Mesendoderm (in vitro differentiated cells): ENCODE measurements at regions not wholly inside any gene's neighbourhood (a gene's known extent, or its start where the extent isn't known, plus 50 kb on each side); places are given as distances from the start of the nearest gene placed in this dataset.
A peak's percentile ranks its signal among the peaks of the same experiment; 100 is the strongest.

Experiments used
- DNase-seq: peaks from one replicate; pipeline ENCODE4 v3.0.0; 2013
- H2AK5ac ChIP-seq: 2 replicates; pipeline ENCODE4 v1.6.1; 2013; ENCODE audit warnings: low read length, inconsistent platforms
- H2BK120ac ChIP-seq: 2 replicates; pipeline ENCODE4 v1.6.1; 2013; ENCODE audit warnings: low read depth, mild to moderate bottlenecking, low read length, moderate library complexity, mixed read lengths
- H2BK15ac ChIP-seq: replicated peaks from 2 replicates; pipeline ENCODE4 v1.6.1; 2013; ENCODE audit warnings: low read depth, mild to moderate bottlenecking, moderate library complexity
- H2BK5ac ChIP-seq: 2 replicates; pipeline ENCODE4 v1.6.1; 2013; ENCODE audit warnings: low read length, inconsistent platforms
- H3K18ac ChIP-seq: 2 replicates; pipeline ENCODE4 v1.6.1; 2013; ENCODE audit warnings: mild to moderate bottlenecking, low read length, mixed read lengths
- H3K23ac ChIP-seq: one replicate; pipeline ENCODE4 v1.6.1; 2013; ENCODE audit warnings: low read length
- H3K27ac ChIP-seq: 2 replicates; pipeline ENCODE4 v1.5.1; 2013; ENCODE audit warnings: low read depth, mild to moderate bottlenecking, inconsistent platforms, low read length, moderate library complexity
- H3K27me3 ChIP-seq: 2 replicates; pipeline ENCODE4 v1.6.1; 2013; ENCODE audit warnings: low read length, control low read depth, mild to moderate bottlenecking, inconsistent platforms; ENCODE audit not compliant: insufficient read depth, poor library complexity
- H3K36me3 ChIP-seq: 2 replicates; pipeline ENCODE4 v1.6.1; 2013; ENCODE audit warnings: low read length, inconsistent platforms; ENCODE audit not compliant: control insufficient read depth, insufficient read depth
- H3K4ac ChIP-seq: one replicate; pipeline ENCODE4 v1.6.1; 2013; ENCODE audit warnings: low read depth, mild to moderate bottlenecking, low read length, moderate library complexity
- H3K4me1 ChIP-seq: 2 replicates; pipeline ENCODE4 v1.6.1; 2013; ENCODE audit warnings: low read depth, low read length, inconsistent platforms; ENCODE audit not compliant: control insufficient read depth
- H3K4me2 ChIP-seq: 2 replicates; pipeline ENCODE4 v1.6.1; 2013; ENCODE audit warnings: low read length
- H3K4me3 ChIP-seq: 2 replicates; pipeline ENCODE4 v1.5.1; 2013; ENCODE audit warnings: mild to moderate bottlenecking, low read length
- H3K56ac ChIP-seq: one replicate; pipeline ENCODE4 v1.6.1; 2013; ENCODE audit warnings: low read length
- H3K79me1 ChIP-seq: 2 replicates; pipeline ENCODE4 v1.6.1; 2013; ENCODE audit warnings: low read length, inconsistent platforms
- H3K79me2 ChIP-seq: 2 replicates; pipeline ENCODE4 v1.6.1; 2013; ENCODE audit warnings: mild to moderate bottlenecking, low read length; ENCODE audit not compliant: control insufficient read depth, insufficient read depth
- H3K9ac ChIP-seq: 2 replicates; pipeline ENCODE4 v1.6.1; 2013; ENCODE audit warnings: low read length, inconsistent platforms
- H4K5ac ChIP-seq: one replicate; pipeline ENCODE4 v1.6.1; 2013; ENCODE audit warnings: low read length
- H4K8ac ChIP-seq: one replicate; pipeline ENCODE4 v1.6.1; 2013; ENCODE audit warnings: low read depth, mild to moderate bottlenecking, control low read depth, low read length, moderate library complexity
- WGBS: extraction: QIAGEN DNeasy Blood & Tissue Kit; methylation state at CpG from one replicate; pipeline ENCODE4 v1.1.7; 2013; ENCODE audit warnings: low lambda C conversion rate, missing lambda C conversion rate; ENCODE audit not compliant: insufficient coverage; ENCODE audit errors: extremely low coverage; 5-methylcytosine and 5-hydroxymethylcytosine counted together

DNA sequence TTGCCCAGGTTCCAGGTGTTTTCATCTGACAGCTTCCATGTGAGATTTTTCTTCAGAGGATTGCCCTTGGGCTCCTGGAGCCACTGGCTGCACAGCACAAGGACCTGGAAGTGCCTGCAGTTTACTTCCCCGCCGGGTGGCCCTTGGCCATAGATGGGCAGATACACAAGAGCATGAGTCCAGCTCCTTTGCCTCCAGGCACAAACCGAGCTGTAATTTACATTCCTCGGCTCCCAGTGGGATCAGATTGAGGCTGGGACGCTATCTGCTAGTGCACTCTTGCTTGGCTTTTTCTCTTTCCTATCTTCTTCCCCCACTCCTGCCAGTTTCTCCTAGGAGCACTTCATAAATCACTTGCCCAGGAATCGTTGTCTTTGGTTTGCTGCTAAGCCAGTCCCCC is 85.4 kb upstream of the RALY start:
- no peaks in the 10 kb centered on the region for H3K79me2 ChIP-seq
- H3K27ac ChIP-seq = no peak overlapping the region
- no CpG with 5 or more reads among the region's 6 CpGs for WGBS
- H4K5ac ChIP-seq = no peak overlapping the region
- no peak overlapping the region for H2AK5ac ChIP-seq
- H3K36me3 ChIP-seq = no peaks in the 10 kb centered on the region
- H3K56ac ChIP-seq = no peak overlapping the region
- H3K27me3 ChIP-seq = no peaks in the 10 kb centered on the region
- peaks cover 8% of the 10 kb centered on the region for H3K4me1 ChIP-seq
- H3K79me1 ChIP-seq = no peaks in the 10 kb centered on the region
- no peak overlapping the region for H2BK15ac ChIP-seq
- H2BK120ac ChIP-seq = no peak overlapping the region
- H3K18ac ChIP-seq = no peak overlapping the region
- no peak overlapping the region for H3K4me3 ChIP-seq
- DNase-seq = peak; percentile 79
- H2BK5ac ChIP-seq = no peak overlapping the region
- no peak overlapping the region for H3K23ac ChIP-seq
- no peak overlapping the region for H4K8ac ChIP-seq
- H3K9ac ChIP-seq = no peak overlapping the region
- H3K4ac ChIP-seq = no peak overlapping the region
- H3K4me2 ChIP-seq = no peak overlapping the region

DNA sequence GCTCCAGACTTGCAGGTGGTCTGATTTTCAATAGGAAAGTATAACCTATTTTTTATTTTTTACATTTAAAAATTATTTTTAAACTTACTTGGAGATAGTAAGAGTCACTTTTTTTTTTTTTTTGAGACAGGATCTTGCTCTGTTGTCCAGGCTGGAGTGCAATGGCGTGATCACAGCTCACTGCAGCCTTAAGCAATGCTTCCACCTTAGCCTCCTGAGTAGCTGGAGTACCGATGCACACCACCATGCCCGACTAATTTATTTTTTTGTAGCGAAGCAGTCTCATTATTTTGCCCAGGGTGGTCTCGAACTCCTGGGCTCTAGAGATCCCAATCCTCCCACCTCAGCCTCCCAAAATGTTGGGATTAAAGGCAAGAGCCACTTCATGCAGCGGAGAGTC is 84.8 kb upstream of the RALY start:
- Histone ChIP-seq H3K4me3 (no peak overlapping the region), H3K4ac (no peak overlapping the region), H2AK5ac (no peak overlapping the region), H3K27me3 (no peaks in the 10 kb centered on the region), H3K36me3 (no peaks in the 10 kb centered on the region), H3K4me1 (peaks cover 8% of the 10 kb centered on the region), H3K79me1 (no peaks in the 10 kb centered on the region), H3K79me2 (no peaks in the 10 kb centered on the region), H3K9ac (no peak overlapping the region), H2BK15ac (no peak overlapping the region), H4K8ac (no peak overlapping the region), H3K27ac (no peak overlapping the region), H3K18ac (no peak overlapping the region), H2BK5ac (no peak overlapping the region), H3K4me2 (no peak overlapping the region), H3K23ac (no peak overlapping the region), H3K56ac (no peak overlapping the region), H2BK120ac (no peak overlapping the region), H4K5ac (no peak overlapping the region)
- WGBS = no CpG with 5 or more reads among the region's 6 CpGs
- DNase-seq = no peak

DNA sequence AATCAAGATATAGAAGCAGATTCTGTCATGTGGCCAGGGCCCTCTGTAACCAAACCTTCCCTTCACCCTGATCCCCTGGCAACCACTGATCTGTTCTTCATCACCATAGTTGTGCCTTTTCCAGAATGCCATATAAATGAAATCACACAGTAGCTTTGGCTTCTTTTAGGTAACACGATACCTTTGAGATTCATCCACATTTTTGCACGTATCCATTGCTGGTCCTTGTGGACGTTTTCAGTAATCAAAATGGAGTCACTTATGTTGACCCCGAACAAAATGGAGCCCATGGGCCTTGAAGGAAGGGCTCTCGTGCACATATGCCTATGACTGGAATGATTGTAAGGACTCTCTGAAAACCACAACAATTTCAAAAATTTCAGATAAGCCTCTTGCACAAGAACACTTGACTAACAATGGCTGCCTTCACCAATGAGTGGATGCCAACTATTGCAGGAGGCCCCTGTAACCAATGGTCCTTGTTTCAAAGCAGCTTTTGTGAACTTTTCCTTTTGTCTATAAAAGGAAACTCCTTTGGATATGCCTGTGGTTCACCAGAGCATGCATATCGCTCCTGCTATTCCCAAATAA is 84.3 kb upstream of the RALY start:
- Histone ChIP-seq H3K4ac (no peak overlapping the region), H2AK5ac (no peak overlapping the region), H3K27me3 (no peaks in the 10 kb centered on the region), H3K18ac (no peak overlapping the region), H3K9ac (no peak overlapping the region), H3K4me2 (no peak overlapping the region), H2BK5ac (no peak overlapping the region), H3K56ac (no peak overlapping the region), H2BK15ac (no peak overlapping the region), H3K36me3 (no peaks in the 10 kb centered on the region), H3K4me1 (peaks cover 8% of the 10 kb centered on the region), H2BK120ac (no peak overlapping the region), H3K27ac (no peak overlapping the region), H4K5ac (no peak overlapping the region), H4K8ac (no peak overlapping the region), H3K23ac (no peak overlapping the region), H3K4me3 (no peak overlapping the region), H3K79me2 (no peaks in the 10 kb centered on the region), H3K79me1 (no peaks in the 10 kb centered on the region)
- DNase-seq = peak; percentile 71
- WGBS = no CpG with 5 or more reads among the region's 6 CpGs

DNA sequence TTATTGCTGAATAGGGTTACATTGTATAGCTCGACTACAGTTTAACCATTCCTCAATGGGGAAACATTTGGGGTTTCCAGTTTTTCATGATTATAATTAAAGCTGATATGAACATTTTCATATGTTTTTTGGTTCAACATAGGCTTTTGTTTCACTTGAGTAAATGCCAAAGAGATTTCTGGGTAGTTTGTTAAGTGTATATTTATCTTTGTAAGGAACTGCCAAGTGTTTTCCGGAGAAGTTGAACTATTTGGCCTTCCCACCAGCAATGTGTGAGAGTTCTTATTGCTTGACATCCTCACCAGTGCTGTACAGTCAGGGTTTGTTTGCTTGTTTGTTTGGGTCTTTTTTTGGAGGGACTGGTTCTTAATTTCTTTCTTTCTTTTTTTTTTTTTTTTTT is 83.7 kb upstream of the RALY start:
- H2BK15ac ChIP-seq = no peak overlapping the region
- no peak overlapping the region for H3K27ac ChIP-seq
- no peak overlapping the region for H4K8ac ChIP-seq
- H2BK120ac ChIP-seq = no peak overlapping the region
- H3K4me2 ChIP-seq = no peak overlapping the region
- no peak overlapping the region for H2BK5ac ChIP-seq
- no peaks in the 10 kb centered on the region for H3K27me3 ChIP-seq
- no peaks in the 10 kb centered on the region for H3K36me3 ChIP-seq
- no peak overlapping the region for H3K23ac ChIP-seq
- WGBS = no CpG with 5 or more reads among the region's 2 CpGs
- H3K79me1 ChIP-seq = no peaks in the 10 kb centered on the region
- H3K56ac ChIP-seq = no peak overlapping the region
- no peaks in the 10 kb centered on the region for H3K79me2 ChIP-seq
- no peak overlapping the region for H3K18ac ChIP-seq
- H2AK5ac ChIP-seq = no peak overlapping the region
- no peak overlapping the region for H3K4ac ChIP-seq
- DNase-seq = no peak
- H3K4me3 ChIP-seq = no peak overlapping the region
- H3K9ac ChIP-seq = no peak overlapping the region
- H3K4me1 ChIP-seq = peaks cover 8% of the 10 kb centered on the region
- no peak overlapping the region for H4K5ac ChIP-seq

DNA sequence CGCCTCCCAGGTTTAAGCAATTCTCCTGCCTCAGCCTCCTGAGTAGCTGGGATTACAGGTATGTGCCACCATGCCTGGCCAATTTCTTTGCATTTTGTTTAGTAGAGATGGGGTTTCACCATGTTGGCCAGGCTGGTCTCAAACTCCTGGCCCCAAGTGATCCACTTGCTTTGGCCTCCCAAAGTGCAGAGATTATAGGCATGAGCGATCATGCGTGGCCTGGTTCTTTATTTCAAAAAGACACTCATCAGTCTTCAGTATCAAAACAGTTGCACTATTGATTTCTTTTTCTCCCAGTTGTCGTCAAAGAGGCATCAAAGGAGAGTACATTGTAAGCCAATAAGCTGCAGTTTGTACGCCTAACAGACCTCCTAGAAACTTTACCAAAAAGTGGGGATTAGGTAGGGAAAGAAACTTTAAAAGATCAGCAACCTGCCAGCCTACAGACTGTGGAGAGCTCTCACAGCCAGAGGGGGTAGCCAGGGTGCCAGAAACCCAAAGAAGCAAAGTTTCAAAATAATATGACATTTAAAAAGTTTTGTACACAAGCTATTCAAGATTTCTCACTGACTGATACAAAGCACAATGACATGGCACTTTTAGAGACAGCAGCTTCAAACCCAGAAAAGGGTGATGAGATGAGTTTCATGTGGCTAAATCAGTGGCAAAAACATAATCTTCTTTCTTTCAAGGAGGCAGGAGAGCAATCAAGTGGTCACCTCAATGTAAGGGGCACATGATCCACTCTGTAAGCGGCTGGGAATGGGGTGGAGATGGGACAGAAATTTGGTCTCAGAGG is 83.0 kb upstream of the RALY start:
- no peaks in the 10 kb centered on the region for H3K27me3 ChIP-seq
- no peak for DNase-seq
- H3K56ac ChIP-seq = no peak overlapping the region
- H3K23ac ChIP-seq = no peak overlapping the region
- H3K4me3 ChIP-seq = no peak overlapping the region
- no peak overlapping the region for H3K4me2 ChIP-seq
- no peaks in the 10 kb centered on the region for H3K36me3 ChIP-seq
- WGBS = no CpG with 5 or more reads among the region's 6 CpGs
- no peak overlapping the region for H4K5ac ChIP-seq
- no peak overlapping the region for H2AK5ac ChIP-seq
- no peaks in the 10 kb centered on the region for H3K79me2 ChIP-seq
- H2BK120ac ChIP-seq = no peak overlapping the region
- H4K8ac ChIP-seq = no peak overlapping the region
- H2BK15ac ChIP-seq = no peak overlapping the region
- no peak overlapping the region for H3K9ac ChIP-seq
- no peak overlapping the region for H3K18ac ChIP-seq
- H3K79me1 ChIP-seq = no peaks in the 10 kb centered on the region
- no peak overlapping the region for H3K27ac ChIP-seq
- no peak overlapping the region for H2BK5ac ChIP-seq
- no peak overlapping the region for H3K4ac ChIP-seq
- H3K4me1 ChIP-seq = peaks cover 8% of the 10 kb centered on the region
